GM21390 (cell line): ENCODE measurements at regions not wholly inside any gene's neighbourhood (a gene's known extent, or its start where the extent isn't known, plus 50 kb on each side); places are given as distances from the start of the nearest gene placed in this dataset.

Experiments
- ATAC-seq: cut with Tn5 transposase; IDR thresholded peaks from one replicate; pipeline ENCODE4 v1.9.1; 2021; ENCODE audit not compliant: unreplicated experiment

DNA sequence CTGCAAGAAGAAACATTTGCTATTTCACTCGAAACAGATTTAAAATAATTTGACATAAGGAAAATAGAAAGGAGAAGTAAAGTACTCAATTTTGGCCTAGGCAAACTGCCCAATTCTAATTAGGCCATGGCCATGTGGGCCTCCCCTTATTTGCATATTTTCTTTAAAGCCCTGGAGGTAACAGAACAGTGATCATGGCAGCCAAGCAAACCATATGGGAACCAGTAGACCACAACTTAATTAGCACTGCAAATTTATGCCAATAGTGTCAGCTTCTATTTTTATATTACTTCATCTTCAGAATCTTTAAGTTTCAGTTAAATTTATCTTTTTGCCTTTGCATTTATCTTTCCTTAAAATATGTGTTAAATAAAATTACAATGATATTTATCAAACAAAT is 63.3 kb upstream of the THSD7A start:
- ATAC-seq, result no peak

DNA sequence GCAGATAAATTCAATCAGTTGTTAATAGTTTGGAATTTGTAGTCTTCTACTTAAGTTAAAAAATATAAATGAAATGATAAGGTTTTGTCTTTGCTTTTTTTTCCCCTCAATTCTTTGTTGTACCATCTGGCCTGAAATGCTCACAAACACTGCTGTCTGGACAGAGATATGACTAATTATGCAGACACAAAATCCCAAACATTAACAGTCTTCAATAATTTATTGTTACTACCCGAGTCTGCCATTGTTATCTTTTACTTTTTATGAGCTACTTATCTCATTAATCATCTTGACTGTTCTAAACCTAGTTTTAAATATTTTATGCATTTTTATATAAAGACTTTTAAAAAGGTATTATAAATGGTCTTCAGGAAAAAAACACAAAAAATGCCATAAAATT is 64.7 kb upstream of the THSD7A start:
- ATAC-seq, result no peak

GRCh38 chr7:11899247-11899646 is 67.2 kb upstream of the THSD7A start:
- no peak for ATAC-seq

- no peak for ATAC-seq
Observed at GRCh38 chr7:11910253-11910652, 78.3 kb upstream of the THSD7A start.

GRCh38 chr7:11911900-11912299 is 79.9 kb upstream of the THSD7A start:
- ATAC-seq, result no peak

DNA sequence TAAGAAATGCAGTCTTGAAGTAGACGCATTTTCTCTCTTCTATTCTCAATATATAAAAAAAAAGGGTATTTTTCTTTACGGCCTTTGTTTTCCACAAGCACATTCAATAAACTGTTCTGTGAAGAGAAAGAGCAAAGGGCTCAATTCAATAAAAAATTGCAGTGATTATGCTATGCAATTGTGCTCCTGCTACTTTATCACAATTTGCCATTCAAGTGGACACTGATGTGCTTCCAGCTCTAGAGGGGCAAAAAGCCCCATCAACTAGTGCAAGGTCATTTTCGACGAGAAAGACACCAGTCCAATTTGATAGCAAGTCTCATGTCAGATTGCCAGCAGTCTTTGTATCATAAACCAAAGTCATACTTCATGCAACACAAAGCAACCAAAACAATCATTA is 82.6 kb upstream of the THSD7A start:
- no peak for ATAC-seq

GRCh38 chr7:11923376-11923930 is 91.5 kb upstream of the THSD7A start:
- no peak for ATAC-seq

- ATAC-seq, result no peak
Observed at GRCh38 chr7:11931307-11931706, 99.3 kb upstream of the THSD7A start.

GRCh38 chr7:11934796-11935195 is 102.8 kb upstream of the THSD7A start:
- ATAC-seq, result no peak

DNA sequence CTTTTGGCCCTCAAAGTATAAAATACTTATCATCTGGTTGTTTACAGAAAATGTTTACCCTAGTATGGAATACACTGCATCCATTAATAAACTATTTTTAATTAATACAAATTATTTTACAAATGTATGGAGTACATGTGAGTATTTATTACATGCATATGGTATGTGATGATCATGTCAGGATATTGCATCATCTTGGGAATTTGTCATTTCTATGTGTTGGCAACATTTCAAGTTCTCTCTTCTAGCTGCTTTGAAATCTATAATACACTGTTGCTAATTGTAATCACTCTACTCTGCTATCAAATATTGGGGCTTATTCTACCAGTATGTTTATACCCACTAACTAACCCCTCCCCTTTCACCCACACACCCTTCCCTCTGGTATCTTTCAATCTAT is 103.9 kb upstream of the THSD7A start:
- no peak for ATAC-seq

- no peak for ATAC-seq
Observed at GRCh38 chr7:11946794-11947193, 114.8 kb upstream of the THSD7A start.

GRCh38 chr7:11950281-11950680 is 118.3 kb upstream of the THSD7A start:
- no peak for ATAC-seq

GRCh38 chr7:11950942-11951341 is 118.9 kb upstream of the THSD7A start:
- ATAC-seq, result no peak

- ATAC-seq, result no peak
Observed at GRCh38 chr7:11951909-11952308, 119.9 kb upstream of the THSD7A start.

DNA sequence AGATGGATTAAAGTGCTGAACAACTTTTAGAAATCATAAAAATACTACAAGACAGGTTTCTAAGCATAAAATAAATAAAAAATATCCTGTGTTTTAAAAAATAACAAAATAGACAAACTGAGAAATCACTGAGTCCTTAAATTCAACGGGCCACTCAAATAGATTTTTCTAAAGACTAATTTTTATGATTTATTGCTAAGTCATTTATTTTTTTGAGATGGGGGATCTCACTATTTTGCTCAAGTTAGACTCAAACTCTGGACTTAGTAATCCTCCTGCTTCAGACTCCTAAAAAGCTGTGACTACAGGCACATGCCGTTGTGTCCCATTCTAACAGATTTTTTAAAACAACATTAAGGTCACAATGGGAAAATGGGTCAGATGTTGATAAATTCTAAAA is 121.0 kb upstream of the THSD7A start:
- ATAC-seq, result no peak

GRCh38 chr7:11956991-11957390 is 125.0 kb upstream of the THSD7A start:
- no peak for ATAC-seq

DNA sequence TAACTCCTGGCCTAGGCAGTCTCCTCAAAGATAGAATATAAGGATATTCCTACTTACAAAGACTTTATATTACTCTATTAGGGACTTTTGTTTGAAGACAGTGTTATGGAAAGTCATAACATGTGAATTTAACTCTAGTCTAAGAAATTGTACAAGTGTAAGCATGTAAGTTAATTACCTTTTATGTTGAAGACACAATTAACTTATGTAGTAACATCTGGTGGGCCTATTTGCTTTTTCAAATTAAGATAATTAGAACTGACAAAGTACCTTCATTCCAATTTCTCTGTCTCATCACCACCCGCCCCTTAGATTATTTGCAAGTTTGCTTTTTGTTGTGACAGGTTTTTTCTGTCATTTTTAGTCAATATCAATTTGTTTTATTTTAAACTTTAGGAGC is 126.0 kb upstream of the THSD7A start:
- no peak for ATAC-seq

DNA sequence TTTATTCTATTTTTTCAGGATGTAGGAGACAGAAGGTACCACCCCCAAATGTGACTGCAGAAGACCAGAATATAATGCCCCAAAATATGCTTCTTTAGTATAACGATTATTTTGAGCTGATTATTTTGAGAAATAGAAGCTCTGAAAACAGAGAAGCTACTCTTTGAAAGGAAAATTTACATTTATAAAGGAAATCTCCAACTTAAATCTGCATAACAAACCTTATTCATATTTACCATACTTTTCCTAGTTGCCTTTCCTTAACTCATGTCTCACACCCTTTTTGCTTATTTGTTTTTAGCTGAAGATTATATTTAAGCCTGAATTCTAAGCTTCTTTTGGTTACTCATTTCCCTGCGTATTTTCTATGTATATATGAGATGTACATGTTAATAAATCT is 127.1 kb upstream of the THSD7A start:
- no peak for ATAC-seq

DNA sequence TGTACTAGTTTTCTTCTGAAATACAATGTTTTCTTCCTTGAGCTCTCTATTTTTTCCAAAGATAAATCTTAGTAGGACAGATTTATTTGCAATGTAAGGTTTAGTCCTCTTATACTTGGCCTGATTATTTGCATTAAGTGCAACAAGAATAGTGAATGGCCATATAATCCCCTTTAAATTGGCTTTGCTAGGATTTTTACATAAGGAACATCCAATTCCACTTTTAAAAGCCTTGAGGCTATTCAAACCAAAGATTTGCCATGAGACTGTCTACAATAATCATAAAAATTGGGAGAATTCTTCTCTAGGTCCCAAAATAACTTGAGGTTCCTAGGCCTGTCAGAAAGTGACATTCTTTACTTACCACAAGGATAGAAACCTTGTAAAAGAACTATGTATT is 128.6 kb upstream of the THSD7A start:
- no peak for ATAC-seq

GRCh38 chr7:11969643-11970042 is 137.6 kb upstream of the THSD7A start:
- no peak for ATAC-seq

DNA sequence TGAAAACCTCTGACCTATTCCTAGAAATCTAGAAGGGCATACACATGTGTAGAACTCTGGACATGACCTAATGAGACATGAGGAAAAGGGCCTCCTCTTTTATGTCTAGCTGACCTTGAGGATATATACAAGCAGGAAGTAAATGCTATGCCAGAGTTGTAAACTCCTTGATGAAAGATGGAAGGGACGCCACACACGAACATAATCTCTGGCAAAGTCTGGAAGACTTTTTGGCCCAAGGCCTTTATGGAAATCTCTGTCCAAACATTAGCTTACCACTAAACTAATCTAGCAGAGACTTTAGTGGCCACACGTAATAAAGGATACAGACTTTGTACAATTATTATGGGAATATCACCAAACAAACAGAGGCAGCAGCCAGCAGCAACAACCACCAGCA is 138.1 kb upstream of the THSD7A start:
- no peak for ATAC-seq

GRCh38 chr7:11985376-11985775 is 153.4 kb upstream of the THSD7A start:
- ATAC-seq, result no peak

- no peak for ATAC-seq
Observed at GRCh38 chr7:11985971-11986370, 154.0 kb upstream of the THSD7A start.

- no peak for ATAC-seq
Observed at GRCh38 chr7:11988186-11988585, 156.2 kb upstream of the THSD7A start.
